ENCODE measurements at regions not wholly inside any gene's neighbourhood (a gene's known extent, or its start where the extent isn't known, plus 50 kb on each side); places are given as distances from the start of the nearest gene placed in this dataset.

- Histone ChIP-seq H3K79me2 (peaks cover 96% of the 10 kb centered on the region), H3K9me3 (ENCODE audit: low read depth) (no peaks in the 10 kb centered on the region), H3K9me2 (replicated peaks; ENCODE audit: insufficient read depth) (no peaks in the 10 kb centered on the region), H3K27me3 (no peaks in the 10 kb centered on the region), H4K20me1 (ENCODE audit: insufficient read depth, poor library complexity, severe bottlenecking) (peaks cover 96% of the 10 kb centered on the region), H3K27ac (no peak overlapping the region), H3K4me3 (no peak overlapping the region), H3K4me1 (ENCODE audit: insufficient read depth) (peaks cover 33% of the 10 kb centered on the region), H3K4me2 (no peak overlapping the region), H2AFZ (no peak overlapping the region), H3K36me3 (replicated peaks; ENCODE audit: insufficient read depth, low read depth) (no peaks in the 10 kb centered on the region)
- 73% methylated on average over 4 of the region's 4 CpGs for WGBS (ENCODE audit: low lambda C conversion rate, missing lambda C conversion rate)
- TF ChIP-seq CTCF (IDR thresholded peaks at IDR 0.05; ENCODE audit: poor library complexity) = no peak
- no peak for TF ChIP-seq EZH2 (IDR thresholded peaks at IDR 0.05; ENCODE audit: borderline replicate concordance)
- no peak for TF ChIP-seq EZH2phosphoT487 (IDR thresholded peaks at IDR 0.05; ENCODE audit: low read depth, severe bottlenecking, unreplicated experiment)
- DNase-seq (ENCODE audit: low spot score) = no peak
Observed at GRCh38 chr3:72429589-72430353, 418.5 kb downstream of the SHQ1 start.

- Histone ChIP-seq H3K27me3 (no peaks in the 10 kb centered on the region), H3K79me2 (peaks cover 96% of the 10 kb centered on the region), H2AFZ (no peak overlapping the region), H3K36me3 (replicated peaks; ENCODE audit: insufficient read depth, low read depth) (no peaks in the 10 kb centered on the region), H3K4me1 (ENCODE audit: insufficient read depth) (peaks cover 33% of the 10 kb centered on the region), H3K9me3 (ENCODE audit: low read depth) (no peaks in the 10 kb centered on the region), H3K4me2 (no peak overlapping the region), H3K27ac (no peak overlapping the region), H3K4me3 (no peak overlapping the region), H4K20me1 (ENCODE audit: insufficient read depth, poor library complexity, severe bottlenecking) (peaks cover 96% of the 10 kb centered on the region), H3K9me2 (replicated peaks; ENCODE audit: insufficient read depth) (no peaks in the 10 kb centered on the region)
- no peak for DNase-seq (ENCODE audit: low spot score)
- WGBS (ENCODE audit: low lambda C conversion rate, missing lambda C conversion rate) = 65% methylated on average over 4 of the region's 4 CpGs
- TF ChIP-seq EZH2phosphoT487 (IDR thresholded peaks at IDR 0.05; ENCODE audit: low read depth, severe bottlenecking, unreplicated experiment) (no peak), CTCF (IDR thresholded peaks at IDR 0.05; ENCODE audit: poor library complexity) (no peak), EZH2 (IDR thresholded peaks at IDR 0.05; ENCODE audit: borderline replicate concordance) (no peak)
Observed at GRCh38 chr3:72428803-72429202, 419.4 kb downstream of the SHQ1 start.

GRCh38 chr3:72427624-72428023 is 420.6 kb downstream of the SHQ1 start:
- Histone ChIP-seq H3K4me3 (no peak overlapping the region), H3K9me2 (replicated peaks; ENCODE audit: insufficient read depth) (no peaks in the 10 kb centered on the region), H3K79me2 (peaks cover 96% of the 10 kb centered on the region), H3K4me1 (ENCODE audit: insufficient read depth) (peaks cover 33% of the 10 kb centered on the region), H3K27me3 (no peaks in the 10 kb centered on the region), H3K9me3 (ENCODE audit: low read depth) (peaks cover under 1% of the 10 kb centered on the region), H3K4me2 (peak overlapping the region; percentile 48), H4K20me1 (ENCODE audit: insufficient read depth, poor library complexity, severe bottlenecking) (peaks cover 96% of the 10 kb centered on the region), H2AFZ (no peak overlapping the region), H3K27ac (peak overlapping the region; percentile 20), H3K36me3 (replicated peaks; ENCODE audit: insufficient read depth, low read depth) (no peaks in the 10 kb centered on the region)
- DNase-seq (ENCODE audit: low spot score) = no peak
- TF ChIP-seq EZH2 (IDR thresholded peaks at IDR 0.05; ENCODE audit: borderline replicate concordance) (no peak), CTCF (IDR thresholded peaks at IDR 0.05; ENCODE audit: poor library complexity) (no peak), EZH2phosphoT487 (IDR thresholded peaks at IDR 0.05; ENCODE audit: low read depth, severe bottlenecking, unreplicated experiment) (no peak)
- WGBS (ENCODE audit: low lambda C conversion rate, missing lambda C conversion rate) = 77% methylated on average over 6 of the region's 6 CpGs

All from hepatocyte (in vitro differentiated cells).